HG03139 (cell line): ENCODE measurements at regions not wholly inside any gene's neighbourhood (a gene's known extent, or its start where the extent isn't known, plus 50 kb on each side); places are given as distances from the start of the nearest gene placed in this dataset.

Experiments used
- ATAC-seq: cut with Tn5 transposase; IDR thresholded peaks from one replicate; pipeline ENCODE4 v1.9.1; 2021; ENCODE audit not compliant: unreplicated experiment

DNA sequence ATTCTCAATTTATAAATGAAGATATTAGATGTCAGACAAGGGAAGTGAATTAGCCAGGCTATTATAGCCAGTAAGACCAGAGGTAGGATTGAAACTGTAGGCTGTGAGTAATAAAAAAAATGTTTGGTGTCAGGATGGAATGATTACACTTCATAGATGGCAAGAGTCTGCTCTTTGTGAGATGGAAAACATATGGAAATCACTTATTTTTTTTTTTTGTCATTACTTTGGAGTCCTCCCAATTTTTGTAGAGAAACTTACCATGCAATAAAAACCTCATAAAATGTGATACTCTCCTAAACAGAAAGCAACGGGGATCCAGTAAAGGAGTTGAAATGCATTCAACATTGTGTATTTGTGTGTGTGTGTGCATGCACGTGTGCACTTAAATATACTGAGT, 532.7 kb upstream of the CDH8 start:
- ATAC-seq = no peak

- ATAC-seq = no peak
These were observed 529.5 kb upstream of the CDH8 start for GRCh38 chr16:62565706-62566105.

DNA sequence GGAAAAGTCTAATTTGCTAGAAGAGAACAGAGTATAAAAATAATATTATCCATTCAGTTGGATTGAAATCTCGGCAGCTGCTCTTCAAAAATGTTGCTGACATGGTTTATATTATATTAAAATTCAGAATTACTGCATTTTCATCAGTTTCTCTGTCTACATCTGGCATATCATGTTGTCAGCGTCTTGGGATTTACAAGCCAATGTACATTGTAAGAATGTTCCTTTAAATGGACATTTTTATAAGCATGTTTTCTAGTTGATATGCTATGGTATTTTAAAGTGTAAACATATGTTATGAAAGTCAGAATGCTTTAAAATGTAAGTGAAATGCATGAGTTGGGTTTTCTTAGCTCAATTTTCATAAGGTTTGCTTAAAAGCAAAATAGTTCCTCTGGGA, 528.1 kb upstream of the CDH8 start:
- ATAC-seq = no peak

DNA sequence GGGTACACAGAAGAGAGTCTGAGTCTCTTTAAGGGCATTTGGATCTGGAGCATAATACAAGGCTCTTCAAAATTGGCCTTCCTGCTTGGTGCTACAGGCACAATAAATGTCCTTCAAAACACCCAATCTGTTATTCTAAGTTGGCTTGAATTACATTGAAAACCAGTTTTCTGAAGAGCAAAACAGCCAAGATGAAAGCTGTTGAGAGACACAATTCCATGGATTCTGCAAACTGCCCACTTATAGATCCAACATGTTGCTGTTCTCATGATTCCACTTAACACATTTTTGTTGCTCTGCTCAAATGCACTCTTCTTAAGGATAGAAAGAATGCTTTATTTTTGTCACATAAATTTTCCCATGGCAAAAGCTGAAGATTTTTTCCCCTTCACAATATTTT, 525.9 kb upstream of the CDH8 start:
- no peak for ATAC-seq

DNA sequence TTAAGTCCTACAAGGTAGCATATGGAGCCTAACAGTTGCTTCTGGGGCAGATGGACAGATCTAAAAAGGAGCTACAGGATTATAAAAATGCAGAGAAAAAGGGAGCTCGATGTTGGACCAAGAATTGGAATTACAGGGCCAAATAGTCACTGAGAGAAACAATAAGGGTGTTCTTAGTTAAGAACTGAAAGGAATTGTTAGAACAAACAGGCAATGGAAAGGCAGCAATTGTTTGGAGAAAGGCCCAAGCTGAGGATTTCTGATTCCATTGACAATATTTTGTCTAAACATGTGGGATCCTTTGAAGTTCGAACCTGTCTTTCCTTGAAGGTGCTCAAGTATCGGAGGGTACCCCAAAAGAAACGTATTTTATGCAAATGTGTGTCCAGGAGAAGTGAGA, 513.6 kb upstream of the CDH8 start:
- no peak for ATAC-seq

GRCh38 chr16:62548095-62548494, 511.9 kb upstream of the CDH8 start:
- ATAC-seq = no peak

DNA sequence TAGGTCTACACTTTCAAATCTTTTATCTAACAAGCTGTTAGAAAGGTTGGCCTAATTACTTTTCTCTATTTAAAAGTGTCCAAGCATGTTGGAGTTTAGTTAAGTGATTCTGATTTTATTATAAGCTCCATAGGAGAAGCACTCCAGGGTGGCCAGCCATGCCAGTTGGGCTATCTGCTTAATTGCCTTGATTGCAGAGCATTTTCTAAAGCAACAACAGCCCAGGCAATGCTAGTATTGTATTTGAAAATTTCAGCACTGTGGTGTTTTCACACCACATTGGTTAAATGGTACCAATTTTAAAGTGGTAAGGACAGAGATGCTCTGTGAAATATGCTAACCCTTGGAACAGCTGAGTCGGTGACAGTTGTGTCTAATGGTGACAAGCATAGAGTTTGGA, 510.5 kb upstream of the CDH8 start:
- ATAC-seq = no peak

DNA sequence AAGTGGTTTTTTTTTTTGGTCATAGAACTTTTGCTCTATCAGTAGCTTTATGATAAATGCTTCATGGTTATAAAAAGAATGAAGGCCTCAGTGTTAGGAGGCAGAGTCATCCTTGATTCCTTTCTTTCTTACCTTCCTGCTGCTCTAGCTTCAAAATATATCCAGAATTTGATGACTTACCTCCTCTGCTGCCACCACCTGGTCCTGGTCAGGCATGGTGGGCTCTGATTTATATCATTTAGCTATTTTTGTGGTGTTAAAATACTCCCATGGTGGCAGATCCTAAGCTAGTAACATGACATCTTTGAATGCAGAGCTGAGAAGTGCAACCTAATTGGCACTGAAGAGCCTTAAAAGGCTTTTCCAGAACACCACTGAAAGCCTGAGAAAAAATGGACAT, 508.8 kb upstream of the CDH8 start:
- ATAC-seq = no peak

GRCh38 chr16:62543516-62543915, 507.3 kb upstream of the CDH8 start:
- no peak for ATAC-seq

- no peak for ATAC-seq
These were observed 503.4 kb upstream of the CDH8 start for GRCh38 chr16:62539657-62540056.

GRCh38 chr16:62530426-62530825, 494.2 kb upstream of the CDH8 start:
- ATAC-seq = no peak

DNA sequence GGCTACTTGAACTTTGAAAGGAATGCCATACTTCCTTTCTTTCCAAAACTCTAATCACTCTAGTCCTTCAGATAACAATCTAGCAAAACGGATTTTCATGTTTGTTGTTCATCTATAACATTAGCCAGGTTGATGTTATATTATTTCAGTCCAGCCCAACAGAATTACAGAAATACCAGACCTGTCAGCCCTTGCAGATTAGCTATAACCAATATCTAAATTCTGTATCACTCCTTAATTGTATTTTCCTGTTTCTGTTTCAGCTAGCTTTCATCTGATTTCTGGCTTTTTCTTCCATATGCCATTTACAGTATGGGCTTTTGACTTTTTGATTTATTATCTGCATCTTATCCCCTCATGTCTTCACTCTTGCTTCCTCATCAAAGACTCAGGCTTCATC, 479.8 kb upstream of the CDH8 start:
- no peak for ATAC-seq

- ATAC-seq = no peak
These were observed 466.8 kb upstream of the CDH8 start for GRCh38 chr16:62503073-62503472.

- no peak for ATAC-seq
These were observed 442.7 kb upstream of the CDH8 start for GRCh38 chr16:62478903-62479458.

DNA sequence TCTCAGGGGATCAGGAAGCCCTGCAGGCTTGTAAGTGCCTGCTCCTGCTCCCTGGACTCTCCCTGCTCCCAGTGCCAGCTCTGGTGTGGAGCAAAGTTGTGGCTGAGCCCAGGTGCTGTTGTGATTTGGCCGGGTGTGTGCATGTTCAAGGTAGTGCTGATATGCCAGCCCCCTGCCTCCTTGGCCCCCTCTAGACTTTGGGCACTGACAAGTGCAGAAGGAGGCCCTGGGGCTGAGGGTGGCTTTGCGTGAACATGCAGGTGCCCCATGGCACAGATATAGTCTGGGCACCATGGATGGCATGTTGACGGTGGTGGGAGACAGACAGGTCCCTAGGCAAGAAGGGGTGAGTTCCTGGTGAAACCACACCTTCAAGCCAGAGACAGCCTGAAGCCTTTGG, 441.6 kb upstream of the CDH8 start:
- no peak for ATAC-seq

- no peak for ATAC-seq
These were observed 439.3 kb upstream of the CDH8 start for GRCh38 chr16:62475573-62475972.

DNA sequence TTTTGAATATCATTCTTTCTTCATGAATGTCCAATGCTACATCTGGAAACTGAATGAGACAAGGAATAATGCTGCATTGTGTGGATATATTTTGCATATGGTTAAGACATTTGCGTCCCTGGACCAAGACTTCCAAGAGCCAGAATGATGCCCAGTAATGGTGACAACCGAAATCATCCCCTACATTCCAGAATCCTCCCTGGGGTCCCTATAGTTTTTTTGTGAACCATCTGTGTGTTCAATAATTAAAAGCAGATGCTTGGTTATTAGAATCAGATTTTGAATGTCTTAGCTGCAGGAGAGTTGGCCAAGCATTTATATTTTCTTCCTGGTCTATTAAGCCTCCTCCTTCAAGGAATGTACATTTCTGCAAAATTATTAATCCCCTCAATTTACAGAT, 426.7 kb upstream of the CDH8 start:
- no peak for ATAC-seq

- no peak for ATAC-seq
These were observed 414.1 kb upstream of the CDH8 start for GRCh38 chr16:62450291-62450690.

- ATAC-seq = no peak
These were observed 409.7 kb upstream of the CDH8 start for GRCh38 chr16:62445909-62446308.

DNA sequence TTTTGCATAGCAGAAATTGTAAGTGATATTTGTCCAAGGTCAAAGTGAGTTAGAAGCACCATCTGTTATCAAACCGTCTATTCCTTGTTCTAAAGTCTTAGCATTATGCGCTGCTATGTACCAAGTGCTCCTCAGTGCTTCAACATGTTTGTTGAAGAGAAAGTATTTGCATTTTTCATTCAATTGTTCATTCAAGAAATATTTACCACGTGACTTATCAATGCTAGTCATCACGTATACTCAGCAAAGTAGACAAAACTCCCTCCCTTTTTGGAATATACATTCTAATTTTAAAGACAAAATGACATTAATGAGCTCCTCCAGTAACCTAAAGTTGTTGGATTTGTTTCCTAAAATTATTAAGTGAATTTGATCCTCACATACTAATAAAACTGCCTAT, 388.0 kb upstream of the CDH8 start:
- ATAC-seq = no peak

GRCh38 chr16:62408760-62409159, 372.5 kb upstream of the CDH8 start:
- no peak for ATAC-seq

GRCh38 chr16:62406387-62406786, 370.1 kb upstream of the CDH8 start:
- no peak for ATAC-seq

DNA sequence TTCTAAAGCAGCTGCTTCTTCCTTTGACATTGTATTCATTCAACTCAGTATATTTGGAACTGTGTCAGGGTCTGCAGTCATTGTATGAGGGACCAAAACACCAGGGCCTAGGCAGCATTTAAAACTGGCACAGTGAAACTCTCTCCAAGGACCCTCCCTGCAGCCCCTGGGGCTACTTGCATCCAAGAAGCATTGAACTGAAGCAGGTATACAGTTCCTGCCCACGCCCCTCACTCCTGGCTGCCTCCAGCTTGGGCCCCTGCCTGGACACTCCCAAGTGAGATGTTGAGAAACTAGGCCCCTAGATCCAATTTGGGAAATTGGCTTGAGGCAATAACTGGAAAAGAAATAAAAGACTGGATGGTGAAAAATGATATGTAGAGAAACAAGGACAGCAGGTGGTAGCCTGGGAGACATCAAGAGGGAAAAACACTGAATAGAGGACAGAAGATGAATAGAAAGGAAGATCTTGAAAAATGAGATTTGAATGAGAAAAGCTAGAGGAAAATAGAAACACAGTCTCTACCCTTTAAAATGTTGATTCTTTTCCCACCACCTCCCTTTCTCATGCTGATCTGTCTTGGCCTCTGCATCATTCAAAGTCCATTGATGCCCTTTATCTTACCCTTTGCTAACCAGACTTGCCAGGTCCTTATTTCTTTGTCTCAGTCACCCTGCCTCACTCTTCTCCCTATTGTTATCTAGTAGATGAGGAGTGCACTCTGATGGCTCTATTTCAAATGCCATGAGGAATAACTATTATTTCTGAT, 368.8 kb upstream of the CDH8 start:
- no peak for ATAC-seq
